ENCODE measurements at regions not wholly inside any gene's neighbourhood (a gene's known extent, or its start where the extent isn't known, plus 50 kb on each side); places are given as distances from the start of the nearest gene placed in this dataset.
"Not testable (repeated sequence)": the region's sequence is repeated elsewhere in the genome, so short reads cannot be mapped to it uniquely, and the experiment has no call there.

GRCh38 chr2:123853161-123853560, 171.9 kb upstream of the CNTNAP5 start:
- no peak for DNase-seq
- Histone ChIP-seq H3K9me3 (0 out of 2 replicates have a peak, but pooled peaks cover 4% of the 10 kb centered on the region), H3K27me3 (replicated peaks; ENCODE audit: control insufficient read depth, insufficient read depth, low read length) (no peaks in the 10 kb centered on the region), H3K36me3 (ENCODE audit: control insufficient read depth, insufficient read depth, low read length) (no peaks in the 10 kb centered on the region), H3K4me1 (no peaks in the 10 kb centered on the region), H3K4me3 (ENCODE audit: low read depth, low read length) (no peak overlapping the region)
- intact Hi-C loops (cut with micrococcal nuclease; ENCODE audit: unreplicated experiment), result no loop called here
- H3K27me3 Mint-ChIP-seq (ENCODE audit: insufficient read depth, unreplicated experiment), result no peaks in the 10 kb centered on the region
- no peak for TF ChIP-seq CTCF (IDR thresholded peaks at IDR 0.05; ENCODE audit: insufficient read depth in 1 of 2, low read depth in 1 of 2, low read length in 1 of 2, severe bottlenecking in 1 of 2, unreplicated experiment in 1 of 2)
- no peak overlapping the region for H3K27ac Mint-ChIP-seq (ENCODE audit: unreplicated experiment)
- ChIA-PET POLR2A (no interaction called here), CTCF (no interaction called here)
- H3K4me1 Mint-ChIP-seq (ENCODE audit: low read depth, unreplicated experiment), result no peaks in the 10 kb centered on the region
- BruUV-seq (replicated peaks), result no TSS peak
- H3K36me3 Mint-ChIP-seq (ENCODE audit: insufficient read depth, unreplicated experiment), result peaks cover 6% of the 10 kb centered on the region
- H3K9me3 Mint-ChIP-seq (ENCODE audit: unreplicated experiment), result peaks cover 58% of the 10 kb centered on the region
- no peak overlapping the region for H3K4me3 Mint-ChIP-seq (ENCODE audit: unreplicated experiment)

- H3K27ac Mint-ChIP-seq (ENCODE audit: unreplicated experiment); intact Hi-C loops (cut with micrococcal nuclease; ENCODE audit: unreplicated experiment); H3K4me1 Mint-ChIP-seq (ENCODE audit: low read depth, unreplicated experiment); H3K4me3 Mint-ChIP-seq (ENCODE audit: unreplicated experiment); H3K4me1 ChIP-seq; H3K36me3 ChIP-seq (ENCODE audit: control insufficient read depth, insufficient read depth, low read length); H3K27me3 Mint-ChIP-seq (ENCODE audit: insufficient read depth, unreplicated experiment); H3K36me3 Mint-ChIP-seq (ENCODE audit: insufficient read depth, unreplicated experiment); H3K9me3 ChIP-seq; H3K4me3 ChIP-seq (ENCODE audit: low read depth, low read length); H3K27me3 ChIP-seq (replicated peaks; ENCODE audit: control insufficient read depth, insufficient read depth, low read length); POLR2A ChIA-PET; DNase-seq; BruUV-seq (replicated peaks); CTCF ChIA-PET: not testable (repeated sequence)
- peaks cover 52% of the 10 kb centered on the region for H3K9me3 Mint-ChIP-seq (ENCODE audit: unreplicated experiment)
These were observed 166.1 kb upstream of the CNTNAP5 start for GRCh38 chr2:123859031-123859430.

GRCh38 chr2:123864416-123864815, 160.7 kb upstream of the CNTNAP5 start:
- no TSS peak for BruUV-seq (replicated peaks)
- Mint-ChIP-seq H3K9me3 (ENCODE audit: unreplicated experiment) (peaks cover 13% of the 10 kb centered on the region), H3K27me3 (ENCODE audit: insufficient read depth, unreplicated experiment) (no peaks in the 10 kb centered on the region), H3K27ac (ENCODE audit: unreplicated experiment) (no peak overlapping the region), H3K4me3 (ENCODE audit: unreplicated experiment) (no peak overlapping the region), H3K4me1 (ENCODE audit: low read depth, unreplicated experiment) (no peaks in the 10 kb centered on the region), H3K36me3 (ENCODE audit: insufficient read depth, unreplicated experiment) (no peaks in the 10 kb centered on the region)
- TF ChIP-seq CTCF (IDR thresholded peaks at IDR 0.05; ENCODE audit: insufficient read depth in 1 of 2, low read depth in 1 of 2, low read length in 1 of 2, severe bottlenecking in 1 of 2, unreplicated experiment in 1 of 2), result no peak
- no peaks in the 10 kb centered on the region for H3K27me3 ChIP-seq (replicated peaks; ENCODE audit: control insufficient read depth, insufficient read depth, low read length)
- no peaks in the 10 kb centered on the region for H3K4me1 ChIP-seq
- no peaks in the 10 kb centered on the region for H3K9me3 ChIP-seq
- ChIA-PET POLR2A (no interaction called here), CTCF (no interaction called here)
- intact Hi-C loops (cut with micrococcal nuclease; ENCODE audit: unreplicated experiment), result no loop called here
- no peaks in the 10 kb centered on the region for H3K36me3 ChIP-seq (ENCODE audit: control insufficient read depth, insufficient read depth, low read length)
- H3K4me3 ChIP-seq (ENCODE audit: low read depth, low read length), result no peak overlapping the region
- DNase-seq, result no peak

- Mint-ChIP-seq H3K36me3 (ENCODE audit: insufficient read depth, unreplicated experiment) (no peaks in the 10 kb centered on the region), H3K27ac (ENCODE audit: unreplicated experiment) (no peak overlapping the region), H3K4me3 (ENCODE audit: unreplicated experiment) (no peak overlapping the region), H3K4me1 (ENCODE audit: low read depth, unreplicated experiment) (no peaks in the 10 kb centered on the region), H3K9me3 (ENCODE audit: unreplicated experiment) (no peaks in the 10 kb centered on the region), H3K27me3 (ENCODE audit: insufficient read depth, unreplicated experiment) (no peaks in the 10 kb centered on the region)
- H3K4me1 ChIP-seq, result no peaks in the 10 kb centered on the region
- no peak for DNase-seq
- intact Hi-C loops (cut with micrococcal nuclease; ENCODE audit: unreplicated experiment), result no loop called here
- H3K36me3 ChIP-seq (ENCODE audit: control insufficient read depth, insufficient read depth, low read length), result no peaks in the 10 kb centered on the region
- CTCF ChIA-PET, result no interaction called here
- H3K9me3 ChIP-seq, result no peaks in the 10 kb centered on the region
- POLR2A ChIA-PET, result no interaction called here
- no TSS peak for BruUV-seq (replicated peaks)
- H3K27me3 ChIP-seq (replicated peaks; ENCODE audit: control insufficient read depth, insufficient read depth, low read length), result no peaks in the 10 kb centered on the region
- H3K4me3 ChIP-seq (ENCODE audit: low read depth, low read length), result no peak overlapping the region
- no peak for TF ChIP-seq CTCF (IDR thresholded peaks at IDR 0.05; ENCODE audit: insufficient read depth in 1 of 2, low read depth in 1 of 2, low read length in 1 of 2, severe bottlenecking in 1 of 2, unreplicated experiment in 1 of 2)
These were observed 154.7 kb upstream of the CNTNAP5 start for GRCh38 chr2:123870206-123870880.

Measured in Caco-2 (cell line).